ENCODE measurements at regions not wholly inside any gene's neighbourhood (a gene's known extent, or its start where the extent isn't known, plus 50 kb on each side); places are given as distances from the start of the nearest gene placed in this dataset.

DNA sequence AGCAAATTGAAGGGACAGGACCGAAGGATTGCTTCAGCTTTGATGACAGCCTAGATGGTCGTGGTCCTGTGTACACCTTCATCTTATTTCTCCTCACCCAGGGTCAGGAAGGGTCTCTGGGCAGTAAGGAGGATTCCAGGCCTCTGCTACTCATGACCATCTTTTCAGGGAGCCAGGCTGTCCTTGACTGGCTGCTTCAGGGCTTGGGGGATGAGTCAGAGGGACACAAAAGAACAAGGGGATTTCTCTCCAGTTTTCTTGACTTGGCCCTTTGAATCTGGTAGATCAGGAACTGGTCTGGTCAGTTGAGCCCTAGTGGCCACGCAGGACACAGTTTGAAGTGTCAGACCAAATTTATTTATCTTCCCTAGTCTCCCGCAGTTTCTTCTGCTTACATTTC lies 402.1 kb upstream of the CHD6 start:
- no peak for DNase-seq (ENCODE audit: low read depth, low spot score)

DNA sequence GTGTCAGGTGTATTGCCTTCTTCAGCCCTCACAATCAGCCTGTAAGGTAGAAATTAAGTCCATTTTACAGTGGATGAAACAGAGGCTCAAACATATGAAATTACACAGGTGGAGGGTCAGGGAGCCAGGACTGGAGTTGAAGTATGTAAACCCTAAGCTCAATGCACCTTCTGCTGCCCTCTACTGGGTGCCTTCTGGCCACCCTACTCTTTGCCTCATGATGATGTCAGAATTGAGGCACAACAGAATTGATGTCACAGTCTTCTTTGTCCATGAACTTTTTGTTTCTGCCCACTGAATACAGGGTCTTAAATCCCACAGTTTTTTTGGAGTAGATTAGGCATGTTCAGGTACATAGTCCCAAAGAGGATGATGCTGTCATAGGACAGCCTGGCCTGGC lies 400.8 kb upstream of the CHD6 start:
- DNase-seq (ENCODE audit: low read depth, low spot score): no peak

DNA sequence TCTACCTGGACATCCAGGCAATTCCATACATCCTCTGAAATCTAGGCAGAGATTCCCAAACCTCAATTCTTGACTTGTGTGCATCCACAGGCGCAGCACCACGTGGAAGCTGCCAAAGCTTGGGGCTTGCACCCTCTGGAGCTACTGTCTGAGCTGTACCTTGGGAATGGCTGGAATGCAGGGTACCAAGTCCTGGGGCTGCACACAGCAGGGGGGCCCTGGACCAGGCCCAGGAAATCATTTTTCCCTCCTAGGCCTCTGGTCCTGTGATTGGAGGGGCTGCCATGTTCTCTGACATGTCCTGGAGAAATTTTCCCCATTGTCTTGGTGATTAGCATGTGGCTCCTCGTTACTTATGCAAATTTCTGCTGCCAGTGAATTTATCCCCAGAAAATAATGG lies 391.9 kb upstream of the CHD6 start:
- no peak for DNase-seq (ENCODE audit: low read depth, low spot score)

DNA sequence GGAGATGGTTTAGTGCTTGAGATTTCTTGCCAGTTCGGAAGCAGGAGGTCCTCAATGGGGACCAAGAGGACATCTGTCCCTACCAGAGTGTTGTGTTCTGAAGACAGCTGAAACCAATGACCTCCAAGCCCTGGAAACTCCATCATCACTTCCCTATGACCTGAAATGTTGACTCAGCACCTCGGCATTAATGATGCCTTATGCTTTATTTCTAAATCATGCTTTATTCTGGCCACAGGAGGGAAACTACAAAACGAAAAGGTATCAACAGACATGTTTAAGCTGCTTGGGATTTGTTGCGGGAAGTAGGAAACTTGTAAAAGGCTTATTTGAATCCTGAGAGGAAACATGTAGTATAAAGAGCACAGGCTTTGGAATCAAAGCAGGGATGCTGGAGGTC lies 389.1 kb upstream of the CHD6 start:
- DNase-seq (ENCODE audit: low read depth, low spot score): no peak

DNA sequence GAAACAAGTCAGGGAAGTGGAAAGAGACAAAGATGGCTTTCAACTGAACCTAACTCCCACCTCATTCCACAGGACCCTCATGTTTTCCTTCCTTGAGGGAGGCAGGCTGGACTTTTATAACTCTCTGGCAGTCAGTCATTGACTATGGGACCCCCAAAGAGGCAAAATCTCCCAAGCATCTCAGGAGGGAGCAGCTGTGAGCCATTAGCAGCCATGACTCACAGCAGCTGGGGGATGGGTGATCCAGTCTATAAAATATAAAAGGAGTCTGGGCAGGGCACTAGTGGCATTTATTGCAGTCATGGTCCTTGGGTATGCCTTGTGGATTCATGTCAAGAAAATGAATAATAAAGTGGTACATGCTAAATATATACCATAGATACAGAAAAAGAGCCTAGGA lies 387.0 kb upstream of the CHD6 start:
- no peak for DNase-seq (ENCODE audit: low read depth, low spot score)

DNA sequence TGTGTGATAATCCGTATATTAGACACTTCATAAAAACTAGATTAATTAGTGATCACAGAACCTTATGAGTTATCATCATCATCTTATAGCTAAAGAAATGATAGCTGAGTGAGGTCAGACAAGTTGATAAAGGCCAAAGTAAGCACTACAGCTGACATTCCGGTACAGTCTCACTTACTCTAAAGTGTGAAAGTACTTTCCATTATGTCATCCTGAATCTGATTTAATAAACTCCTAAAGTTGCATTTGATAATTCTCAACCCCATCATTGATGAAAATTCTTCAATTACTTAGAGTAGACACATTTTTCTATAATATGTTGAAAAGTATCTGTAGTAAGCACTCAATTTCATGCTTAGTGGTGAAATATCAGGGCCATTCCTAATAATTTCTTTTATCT lies 385.2 kb upstream of the CHD6 start:
- no peak for DNase-seq (ENCODE audit: low read depth, low spot score)

DNA sequence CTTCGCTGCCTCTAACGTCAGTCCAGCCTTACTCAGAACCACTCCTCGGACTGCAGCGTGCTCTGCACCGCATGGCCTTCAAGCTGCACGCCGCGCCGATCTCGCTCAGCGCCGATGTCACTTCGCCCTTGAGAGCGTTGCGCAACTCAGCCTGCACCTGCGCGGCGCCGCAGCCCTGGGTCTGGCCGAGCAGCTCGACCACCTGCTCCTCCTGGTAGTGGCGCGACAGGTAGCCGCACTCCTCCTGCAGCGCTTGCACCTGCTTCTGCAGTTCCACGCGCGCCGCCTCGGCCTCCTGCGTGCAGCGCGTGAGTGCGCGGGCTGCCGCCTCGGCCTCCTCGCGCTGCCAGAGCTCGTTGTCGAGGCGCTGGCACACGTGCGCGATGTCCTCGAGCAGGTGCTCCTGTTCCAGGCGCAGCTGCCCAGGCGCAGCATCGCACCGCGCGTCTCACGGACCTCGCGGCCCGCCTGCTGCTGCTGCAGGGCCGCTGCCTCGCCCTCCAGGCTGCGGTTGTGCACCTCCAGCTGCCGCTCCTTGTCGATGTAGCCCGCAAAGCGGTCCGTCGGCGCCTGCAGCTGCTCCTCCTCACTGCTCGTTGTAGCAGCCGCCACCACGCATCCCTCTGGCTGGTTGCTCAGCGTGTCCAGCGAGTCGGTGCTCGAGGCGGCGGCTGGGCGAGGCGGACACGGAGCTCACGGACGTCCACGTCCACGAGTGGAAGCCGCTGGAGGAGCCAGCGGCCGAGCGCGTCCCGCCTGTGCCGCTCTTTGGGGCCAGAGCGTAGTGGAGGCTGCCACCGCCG lies 380.6 kb upstream of the CHD6 start:
- no peak for DNase-seq (ENCODE audit: low read depth, low spot score)

DNA sequence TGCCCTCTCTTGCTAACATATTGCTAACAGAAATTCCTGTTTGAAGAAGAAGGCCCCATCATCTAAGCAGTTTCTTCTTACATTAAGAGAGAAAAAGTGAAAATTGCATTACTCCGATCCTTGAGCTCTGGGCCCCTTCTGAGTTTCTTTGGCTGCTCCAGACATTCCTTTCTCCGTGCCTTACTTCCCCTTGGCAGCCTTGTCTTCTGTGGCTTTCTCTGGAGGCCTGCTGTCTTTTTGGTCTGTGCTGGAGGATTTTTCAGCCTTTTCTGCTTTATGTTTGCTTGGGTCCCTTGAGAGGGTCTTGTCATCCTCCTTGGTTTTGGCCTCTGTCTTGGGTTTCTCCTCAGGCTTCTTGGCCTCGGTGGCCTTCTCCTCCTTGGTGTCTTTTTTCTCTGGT lies 378.8 kb upstream of the CHD6 start:
- DNase-seq (ENCODE audit: low read depth, low spot score): no peak

DNA sequence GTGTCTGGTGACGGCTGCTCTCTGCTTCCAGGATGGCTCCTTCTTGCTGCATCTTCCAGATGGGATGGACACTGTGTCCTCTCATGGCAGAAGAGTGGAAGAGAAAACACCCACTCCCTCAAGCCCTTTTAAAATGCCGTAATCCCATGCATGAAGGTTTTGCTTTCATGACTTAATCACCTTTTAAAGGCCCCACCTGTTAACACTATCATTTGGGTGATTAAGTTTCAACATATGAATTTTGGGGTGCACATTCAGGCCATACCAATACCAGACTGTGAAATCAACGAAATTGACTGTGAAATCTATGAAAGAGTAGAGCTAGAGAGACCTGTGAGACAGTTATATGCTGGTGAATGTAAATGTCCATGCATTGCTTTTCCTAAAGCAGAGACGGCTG lies 374.3 kb upstream of the CHD6 start:
- no peak for DNase-seq (ENCODE audit: low read depth, low spot score)

DNA sequence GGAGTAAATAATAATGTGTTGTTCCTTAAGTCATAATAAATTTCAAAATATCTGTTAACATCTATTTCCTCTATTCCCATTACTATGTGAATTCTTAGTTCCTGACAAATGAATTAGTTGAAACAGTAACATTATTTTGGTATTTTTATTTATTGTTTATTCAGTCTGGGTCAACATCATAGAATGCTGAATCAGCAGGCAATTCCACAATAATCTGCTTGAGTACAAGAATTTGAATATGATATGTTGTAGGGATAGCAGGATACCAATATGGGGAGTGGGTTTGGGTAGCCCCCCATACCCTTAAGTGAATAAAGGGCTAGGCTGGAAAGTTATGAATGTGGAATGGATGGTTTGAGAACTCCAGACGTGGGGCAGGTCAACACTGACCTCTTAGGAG lies 373.2 kb upstream of the CHD6 start:
- no peak for DNase-seq (ENCODE audit: low read depth, low spot score)

DNA sequence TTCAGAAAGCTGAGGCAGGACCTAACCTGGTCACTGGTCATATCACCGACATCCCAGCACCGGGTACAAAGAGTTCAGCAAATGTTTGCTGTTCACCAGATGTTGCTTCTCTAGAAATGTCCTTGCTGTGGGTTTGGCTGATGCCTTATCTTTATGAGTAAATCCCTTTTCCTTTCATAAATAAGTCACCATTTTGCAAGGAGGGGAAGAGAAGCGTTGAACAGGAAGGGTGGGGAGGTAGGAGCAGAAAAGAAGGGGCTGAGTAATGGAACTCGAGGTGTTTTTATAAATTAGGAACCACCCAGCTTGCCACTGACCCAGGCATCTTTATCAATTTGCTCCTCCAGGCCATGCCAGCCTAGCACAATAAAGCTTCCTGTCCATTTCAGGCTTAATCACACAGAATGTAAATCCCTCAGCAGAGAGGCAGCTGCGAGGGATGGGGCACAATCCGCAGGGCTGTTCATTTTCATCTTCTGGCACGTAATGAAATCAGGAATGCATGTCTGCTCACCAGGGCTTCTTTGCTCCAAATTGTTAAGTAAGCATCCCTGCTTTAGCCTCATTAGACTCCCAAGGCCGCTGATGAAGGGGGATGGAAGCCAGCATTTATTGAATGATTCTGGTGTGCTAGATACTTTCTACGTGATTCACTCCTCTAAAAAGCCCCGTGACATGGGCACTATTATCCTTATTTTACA lies 371.9 kb upstream of the CHD6 start:
- DNase-seq (ENCODE audit: low read depth, low spot score): no peak

DNA sequence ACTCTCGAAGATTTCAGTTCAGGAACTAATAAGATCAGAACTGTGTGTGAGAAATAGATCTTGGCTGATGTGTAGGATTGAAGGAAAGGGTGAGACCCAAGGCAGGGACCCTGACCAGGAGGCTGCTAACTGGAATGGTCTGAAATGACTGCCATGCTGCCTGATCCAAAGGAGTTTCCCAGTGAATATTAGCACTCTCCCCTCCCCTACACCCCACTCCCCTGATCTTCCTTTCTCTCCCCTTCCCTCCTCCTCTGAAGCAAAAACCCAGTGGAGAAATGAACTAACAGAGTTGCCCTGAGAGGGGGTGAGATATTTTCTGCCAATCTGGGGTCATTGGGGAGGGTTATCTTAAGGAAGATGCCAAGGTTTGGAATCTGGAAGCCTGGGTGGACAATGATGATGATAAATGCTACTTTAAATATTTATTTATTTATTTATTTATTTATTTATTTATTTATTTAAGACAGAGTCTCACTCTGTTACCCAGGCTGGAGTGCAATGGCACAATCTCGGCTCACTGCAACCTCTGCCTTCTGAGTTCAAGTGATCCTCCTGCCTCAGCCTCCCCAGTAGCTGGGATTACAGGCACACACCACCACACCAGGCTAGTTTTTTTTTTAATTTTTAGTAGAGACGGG lies 371.0 kb upstream of the CHD6 start:
- DNase-seq (ENCODE audit: low read depth, low spot score): no peak

DNA sequence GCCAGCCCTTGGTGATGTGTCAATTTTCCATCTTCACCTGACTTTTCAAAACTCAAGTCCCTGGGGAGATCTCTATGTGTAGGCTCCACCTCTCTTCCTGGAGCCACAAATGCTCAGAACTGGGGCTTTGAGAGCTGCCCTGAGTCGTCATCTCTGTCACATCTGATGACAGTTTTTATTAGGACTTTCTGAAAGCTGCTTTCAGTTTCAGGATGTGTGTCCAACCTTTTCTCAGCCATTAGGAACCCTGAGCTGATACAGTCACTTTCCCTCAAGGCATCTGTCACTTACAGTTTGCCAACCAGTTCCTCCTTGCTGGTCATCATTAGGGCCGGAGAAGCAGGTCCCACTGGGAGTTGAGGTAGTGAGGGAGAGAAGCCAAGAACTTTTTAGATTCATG lies 365.9 kb upstream of the CHD6 start:
- DNase-seq (ENCODE audit: low read depth, low spot score): no peak

DNA sequence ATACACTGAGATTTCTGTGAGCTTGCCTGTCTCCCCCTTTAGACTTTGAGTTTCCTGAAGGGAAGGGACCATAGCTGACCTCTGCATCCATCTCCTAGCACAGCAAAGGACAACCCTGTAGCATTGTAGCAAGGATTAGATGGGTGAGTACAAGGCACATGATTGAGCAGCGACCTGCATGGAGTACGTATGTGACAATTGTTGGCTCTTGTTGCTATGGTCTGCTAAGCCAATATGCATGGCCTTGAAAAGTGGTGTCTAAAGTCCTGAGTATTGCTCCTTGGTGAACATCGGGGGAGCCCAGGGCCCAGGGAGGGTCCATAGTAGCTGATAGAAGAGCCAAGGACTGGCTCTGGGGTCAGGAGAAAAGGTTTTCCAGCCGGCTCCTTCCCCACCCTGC lies 365.0 kb upstream of the CHD6 start:
- no peak for DNase-seq (ENCODE audit: low read depth, low spot score)

DNA sequence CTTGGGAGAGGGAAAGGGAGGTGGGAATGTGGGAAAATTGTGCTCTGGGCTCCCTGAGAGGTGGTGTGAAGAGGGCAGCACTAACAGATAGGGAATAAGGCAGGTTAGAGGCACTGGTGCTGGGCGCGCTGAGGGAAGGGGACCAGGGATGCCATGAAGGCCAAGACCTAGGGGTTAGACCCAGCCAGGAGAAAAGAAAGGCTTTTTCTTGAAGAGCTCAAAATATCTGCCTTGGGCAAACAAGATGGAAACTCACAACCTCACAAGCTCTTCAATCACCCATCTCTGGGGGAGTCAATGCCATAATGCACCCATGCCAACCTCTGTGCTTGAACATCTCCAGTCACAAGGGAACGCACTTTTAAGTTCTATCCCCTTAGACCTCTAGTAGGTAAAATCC lies 363.6 kb upstream of the CHD6 start:
- no peak for DNase-seq (ENCODE audit: low read depth, low spot score)

DNA sequence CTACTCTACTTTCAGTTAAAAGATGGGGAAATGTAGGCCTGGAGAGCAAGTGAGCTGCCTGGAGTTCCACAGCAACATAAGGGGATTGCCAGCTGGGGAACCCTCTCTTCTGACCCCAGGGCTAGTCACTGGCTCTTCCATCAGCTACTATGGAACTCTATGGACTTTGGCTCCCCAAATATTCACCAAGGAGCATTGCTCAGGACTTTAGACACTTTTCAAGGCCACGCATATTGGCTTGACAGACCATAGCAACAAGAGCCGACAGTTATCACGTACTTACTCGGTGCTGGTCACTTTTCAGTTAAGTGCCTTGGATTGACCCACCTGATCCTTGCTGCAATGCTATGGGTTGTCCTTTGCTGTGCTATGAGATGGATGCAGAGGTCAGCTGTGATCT lies 360.7 kb upstream of the CHD6 start:
- no peak for DNase-seq (ENCODE audit: low read depth, low spot score)

DNA sequence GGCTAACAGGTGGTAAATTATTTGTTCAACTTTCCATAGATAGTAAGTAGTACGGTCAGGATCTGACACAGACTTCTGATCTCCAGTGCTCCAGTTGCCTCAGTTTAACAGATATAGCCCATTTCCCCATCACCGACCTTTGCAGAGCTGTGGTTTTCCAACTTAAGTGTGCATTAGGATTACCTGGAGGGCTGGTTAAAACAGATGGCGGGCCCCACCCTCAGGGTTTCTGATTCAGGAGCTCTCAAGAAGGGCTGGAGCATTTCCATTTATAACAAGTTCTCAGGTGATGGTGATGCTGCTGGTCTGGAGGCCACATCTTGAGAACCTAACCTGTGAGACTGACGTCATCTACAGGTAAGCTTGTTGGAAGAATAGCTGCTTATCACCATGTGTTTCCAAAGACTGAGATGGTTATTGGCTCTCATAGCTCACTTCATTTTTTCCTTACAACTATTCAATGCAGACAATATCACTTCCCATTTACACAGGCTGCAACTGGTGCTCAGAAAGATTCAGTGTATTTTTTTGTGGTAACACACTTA lies 360.1 kb upstream of the CHD6 start:
- DNase-seq (ENCODE audit: low read depth, low spot score): no peak

DNA sequence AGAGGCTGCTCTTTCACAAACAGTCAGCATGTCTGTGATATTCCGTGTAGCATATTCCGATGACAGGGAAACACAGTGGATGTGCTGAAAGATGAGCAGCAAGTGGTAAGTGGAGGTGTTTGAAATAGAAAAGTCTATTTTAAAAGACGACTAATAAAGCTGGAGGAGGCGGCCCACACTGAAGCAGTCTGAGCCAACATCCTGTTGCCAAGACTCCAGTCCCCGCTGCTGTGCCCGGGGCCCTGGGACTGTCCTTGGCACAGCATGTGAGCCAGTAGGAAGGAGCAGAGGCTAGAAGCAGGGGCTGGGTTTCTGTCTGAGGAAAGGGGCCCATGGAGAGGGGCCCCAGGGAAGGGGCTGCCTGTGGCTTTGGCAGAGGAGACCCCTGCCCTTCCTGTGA lies 351.5 kb upstream of the CHD6 start:
- DNase-seq (ENCODE audit: low read depth, low spot score): no peak

DNA sequence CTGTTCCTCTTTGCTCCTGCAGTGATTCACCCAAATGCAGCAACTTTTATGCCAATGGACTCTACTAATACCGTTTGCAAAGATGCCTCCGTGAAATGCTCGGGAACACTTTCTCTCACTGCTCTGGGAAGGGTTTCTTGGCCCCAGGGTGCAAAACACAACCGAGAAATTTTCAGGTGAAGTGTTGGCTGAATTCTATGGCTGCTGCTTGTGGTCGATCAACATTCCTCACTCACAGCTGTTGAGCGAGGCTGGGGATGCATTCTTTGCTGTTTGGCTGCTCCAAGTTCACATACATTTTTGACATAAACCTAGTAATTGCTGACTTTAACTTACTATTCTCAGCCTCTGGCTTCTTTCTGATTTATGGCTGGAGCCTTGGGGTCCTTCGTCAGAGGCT lies 342.0 kb upstream of the CHD6 start:
- DNase-seq (ENCODE audit: low read depth, low spot score): no peak

DNA sequence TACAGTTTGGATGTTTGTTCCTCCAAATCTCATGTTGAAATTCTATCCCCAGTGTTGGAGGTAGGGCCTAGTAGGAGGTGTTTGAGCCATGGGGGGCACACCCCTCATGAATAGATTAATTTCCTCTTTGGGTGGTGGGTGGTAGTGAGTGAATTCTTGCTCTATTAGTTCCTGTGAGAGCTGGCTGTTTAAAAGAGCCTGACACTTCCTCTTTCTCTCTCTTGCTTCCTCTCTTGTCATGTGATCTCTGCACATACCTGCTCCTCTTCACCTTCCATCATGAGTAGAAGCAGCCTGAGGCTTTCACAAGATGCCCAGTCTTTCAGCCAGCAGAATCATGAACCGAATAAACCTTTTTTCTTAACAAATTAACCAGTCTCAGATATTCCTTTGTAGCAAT lies 340.2 kb upstream of the CHD6 start:
- DNase-seq (ENCODE audit: low read depth, low spot score): no peak

DNA sequence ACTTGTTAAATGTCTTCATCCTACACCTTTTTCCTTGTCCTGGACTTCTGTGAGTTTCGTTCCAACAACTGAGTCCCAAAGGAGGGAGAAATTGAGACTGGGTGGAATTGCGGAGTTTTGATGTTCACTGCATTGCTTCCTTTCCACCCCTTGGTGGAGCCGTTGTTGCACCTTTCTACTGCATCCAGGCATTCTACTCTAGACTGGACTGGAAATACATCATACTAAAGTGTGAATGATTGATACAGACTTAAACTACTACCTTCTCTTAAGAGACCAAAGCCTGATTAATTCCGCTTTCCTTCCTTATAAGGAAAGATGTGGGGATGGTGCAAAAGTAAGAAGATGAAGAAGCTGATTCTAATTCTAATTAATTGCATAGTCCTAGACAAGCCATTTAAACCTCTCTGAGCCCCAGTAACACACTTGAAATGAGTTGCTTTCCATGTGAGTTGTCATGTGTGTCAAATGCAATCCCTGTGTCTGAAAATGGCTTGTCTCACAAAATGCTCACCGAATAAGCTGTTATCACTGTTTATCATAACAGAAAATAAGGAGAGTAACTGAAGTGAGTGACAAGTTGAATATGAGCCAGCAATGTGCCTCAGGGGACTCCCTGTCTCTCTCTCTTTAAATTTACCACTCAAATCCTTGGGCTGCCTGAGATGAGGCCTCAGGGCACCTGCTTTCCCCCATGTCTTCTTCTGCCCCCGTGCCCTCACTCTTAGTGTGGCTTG lies 338.3 kb upstream of the CHD6 start:
- DNase-seq (ENCODE audit: low read depth, low spot score): no peak

DNA sequence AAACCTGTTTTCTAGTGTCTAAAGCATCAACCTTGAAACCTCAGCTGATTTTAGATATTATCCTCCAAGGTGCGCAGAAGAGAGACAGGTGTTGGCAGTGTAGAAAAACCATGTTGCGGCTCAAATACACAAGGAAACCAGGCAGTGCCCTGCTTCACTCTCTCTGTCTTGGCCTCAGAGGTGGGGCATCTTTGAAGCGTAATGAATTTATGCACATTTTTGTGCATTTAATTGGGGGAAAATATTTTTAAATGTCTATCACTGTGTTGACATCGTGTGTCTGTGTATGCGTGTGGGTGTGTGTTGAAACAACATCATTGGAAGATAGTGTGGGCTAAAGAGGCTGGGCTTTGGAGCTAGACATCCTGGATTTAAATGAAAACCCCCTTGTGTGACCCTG lies 334.0 kb upstream of the CHD6 start:
- DNase-seq (ENCODE audit: low read depth, low spot score): no peak
